NCI-H2227 (cell line): ENCODE measurements at regions not wholly inside any gene's neighbourhood (a gene's known extent, or its start where the extent isn't known, plus 50 kb on each side); places are given as distances from the start of the nearest gene placed in this dataset.

ENCODE experiments used
- DNase-seq: peaks from one replicate; lab custom pipeline; 2025; ENCODE audit not compliant: unreplicated experiment; lab: John Stamatoyannopoulos, UW

GRCh38 chr7:36002900-36003299 is 150.2 kb upstream of the EEPD1 start:
- DNase-seq = no peak

- no peak for DNase-seq
These were observed 149.7 kb upstream of the EEPD1 start for GRCh38 chr7:36003343-36003742.

DNA sequence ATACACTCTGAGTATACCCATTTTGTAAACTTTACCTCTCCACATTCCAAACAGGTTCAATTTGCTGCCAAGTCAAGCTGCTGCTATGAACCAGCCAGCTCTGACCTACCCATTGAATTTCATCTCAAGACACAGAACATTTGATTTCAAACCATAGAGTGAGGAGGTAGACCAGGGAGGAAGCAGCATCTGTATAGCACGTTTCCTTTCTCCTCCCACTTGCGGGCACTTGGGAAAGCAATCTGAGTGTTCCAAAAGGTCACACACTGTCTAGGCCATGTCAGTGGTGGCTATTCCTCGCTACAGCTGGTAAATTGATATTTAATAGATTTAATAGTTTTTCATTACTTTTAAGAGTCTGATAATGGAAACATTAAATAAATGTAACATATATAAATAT is 147.8 kb upstream of the EEPD1 start:
- no peak for DNase-seq

DNA sequence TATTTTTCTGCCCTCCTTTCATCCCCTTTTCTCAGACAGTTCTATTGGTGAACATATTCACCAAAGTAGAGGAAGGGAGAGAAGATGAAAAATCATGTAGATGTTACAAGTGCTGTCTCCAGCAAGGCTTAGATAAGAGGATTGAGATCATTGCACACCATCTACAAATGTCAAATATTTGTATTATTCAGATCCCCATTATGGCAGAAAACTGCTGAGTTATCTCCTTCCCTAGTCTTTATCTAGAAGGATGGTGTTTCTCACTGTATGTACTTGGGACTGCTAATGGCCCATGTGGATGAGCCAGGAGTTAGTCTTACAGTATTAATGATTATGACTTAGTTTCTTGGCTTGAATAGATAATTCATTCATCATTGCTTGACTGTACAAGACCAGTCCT is 147.2 kb upstream of the EEPD1 start:
- DNase-seq = no peak

- DNase-seq = no peak
These were observed 146.3 kb upstream of the EEPD1 start for GRCh38 chr7:36006636-36007229.

DNA sequence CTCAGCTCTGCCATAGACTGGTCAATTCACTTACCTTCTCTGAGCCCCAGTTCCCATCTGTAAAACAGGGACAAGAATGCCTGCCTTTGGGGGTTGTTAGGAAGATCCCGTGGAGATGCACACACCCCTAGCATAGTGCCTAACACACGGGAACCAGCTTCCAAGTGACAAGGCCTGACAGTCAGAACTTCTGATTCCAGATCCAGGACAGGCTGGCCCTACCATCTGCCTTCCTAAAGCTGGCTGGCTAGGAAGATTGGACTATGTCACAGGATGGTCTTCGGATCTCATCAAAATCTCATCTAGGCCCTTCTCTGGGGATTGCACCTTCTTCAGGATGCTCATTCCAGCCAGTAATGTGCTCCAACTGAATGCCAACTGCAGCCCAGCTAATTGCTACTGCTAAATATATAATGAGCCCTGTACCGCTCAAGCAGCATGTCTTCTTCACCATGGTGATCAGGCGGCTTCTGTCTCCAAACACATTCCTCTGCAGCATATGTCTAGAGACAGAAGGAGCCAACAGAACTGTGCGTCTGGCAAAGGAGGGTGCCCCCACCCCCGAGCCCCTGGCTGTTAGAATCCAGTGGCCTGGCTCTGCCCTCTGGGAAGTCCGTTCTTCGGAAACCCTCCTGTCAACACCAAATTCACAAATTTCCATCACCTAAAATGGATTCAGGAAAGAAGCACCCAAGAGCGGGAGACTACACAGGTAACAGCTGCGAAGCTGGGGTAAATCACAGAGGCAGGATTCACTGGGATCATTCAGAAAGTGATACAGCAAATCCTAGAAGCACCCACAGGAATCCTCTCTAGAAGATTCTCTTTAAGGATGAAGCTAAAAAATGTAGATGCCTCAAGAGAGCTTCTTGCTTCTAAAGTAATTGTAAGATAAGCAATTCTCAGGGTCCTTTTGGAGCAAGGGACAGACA is 142.1 kb upstream of the EEPD1 start:
- DNase-seq = no peak

- no peak for DNase-seq
These were observed 141.5 kb upstream of the EEPD1 start for GRCh38 chr7:36011588-36011965.

DNA sequence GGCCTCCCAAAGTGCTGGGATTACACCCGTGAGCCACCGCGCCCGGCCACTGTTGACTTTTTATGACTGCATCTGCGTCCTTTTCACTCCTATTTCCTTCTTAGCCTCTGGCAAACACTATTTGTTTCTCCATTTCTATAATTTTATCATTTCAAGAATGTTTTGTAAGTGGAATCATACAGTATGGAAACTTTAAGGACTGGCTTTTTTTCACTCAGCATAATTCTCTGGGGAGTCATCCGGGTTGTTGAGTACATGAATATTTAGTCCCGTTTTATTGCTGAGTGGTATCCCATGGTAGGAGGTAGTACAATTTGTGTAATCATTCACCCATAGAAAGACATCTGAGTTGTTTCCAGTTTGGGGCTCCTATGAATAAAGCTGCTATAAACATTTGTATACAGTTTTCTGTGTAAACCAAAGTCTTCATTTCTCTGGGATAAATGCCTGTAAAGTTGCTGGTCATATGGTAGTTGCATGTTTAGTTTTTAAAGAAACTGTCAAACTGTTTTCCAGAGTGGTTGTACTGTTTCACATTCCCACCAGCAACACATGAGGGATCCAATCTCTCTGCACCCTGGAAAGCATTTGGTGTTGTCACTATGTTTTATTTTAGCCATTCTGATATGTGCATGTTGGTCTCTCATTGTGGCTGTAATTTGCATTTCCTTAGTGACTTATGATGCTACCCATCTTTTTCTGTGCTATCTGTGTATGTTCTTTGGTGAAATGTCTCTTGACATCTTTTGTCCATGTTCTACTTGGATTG is 139.6 kb upstream of the EEPD1 start:
- no peak for DNase-seq

DNA sequence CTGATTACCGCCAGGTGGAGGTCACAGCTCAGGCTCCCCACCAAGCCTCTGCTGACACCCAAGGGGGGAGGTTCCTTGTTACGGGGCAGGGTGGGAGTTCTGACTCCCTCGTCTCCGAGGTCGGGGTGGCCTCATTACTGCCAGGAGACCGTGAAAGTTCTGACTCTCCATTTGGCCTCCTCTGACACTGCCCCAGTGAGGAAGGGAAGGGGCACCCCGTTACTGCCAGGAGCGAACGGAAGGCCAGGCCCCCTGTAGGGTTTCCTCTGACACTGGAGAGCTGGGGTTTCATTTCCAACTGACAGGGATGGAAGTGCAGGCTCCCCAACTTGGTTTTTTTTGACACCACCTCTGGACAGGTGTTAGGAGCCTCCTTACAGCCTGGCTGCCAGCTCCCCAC is 138.1 kb upstream of the EEPD1 start:
- no peak for DNase-seq

- no peak for DNase-seq
These were observed 137.3 kb upstream of the EEPD1 start for GRCh38 chr7:36015733-36016132.

DNA sequence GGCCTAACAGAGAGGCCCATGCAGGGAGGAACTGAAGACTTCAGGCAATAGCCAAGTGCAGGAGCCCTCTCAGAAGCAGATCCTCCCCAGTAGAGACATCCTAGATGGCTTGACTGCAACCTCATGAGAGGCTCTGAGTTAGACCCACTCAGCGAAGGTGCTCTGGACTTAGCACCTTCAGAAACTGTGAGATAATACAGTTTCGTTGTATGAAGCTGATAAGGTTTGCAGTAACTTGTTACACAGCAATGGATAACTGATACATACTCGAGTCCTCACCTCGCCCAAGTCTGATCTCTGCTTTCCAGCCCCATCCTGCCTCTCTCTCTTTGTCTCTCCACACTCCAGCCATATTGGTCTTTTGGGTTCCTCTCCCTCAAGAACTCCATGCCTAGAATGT is 136.4 kb upstream of the EEPD1 start:
- no peak for DNase-seq

DNA sequence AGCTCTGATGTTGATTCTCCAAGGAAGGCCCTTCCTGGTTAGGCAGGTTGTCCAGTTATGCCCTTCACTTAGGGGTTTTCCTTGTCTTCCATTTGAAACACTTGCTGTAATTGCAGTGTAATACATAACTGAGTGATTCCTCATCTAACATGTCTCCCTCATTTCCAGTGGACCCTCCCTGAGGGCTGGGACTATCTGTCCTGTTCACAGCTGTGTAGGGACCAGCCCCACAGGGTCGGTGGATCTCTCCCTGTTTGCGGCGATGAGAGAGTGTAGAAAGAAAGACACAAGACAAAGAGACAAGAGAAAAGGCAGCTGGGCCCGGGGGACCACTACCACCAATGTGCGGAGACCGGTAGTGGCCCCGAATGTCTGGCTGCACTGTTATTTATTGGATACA is 135.9 kb upstream of the EEPD1 start:
- no peak for DNase-seq

GRCh38 chr7:36018816-36019484 is 134.1 kb upstream of the EEPD1 start:
- DNase-seq = no peak

DNA sequence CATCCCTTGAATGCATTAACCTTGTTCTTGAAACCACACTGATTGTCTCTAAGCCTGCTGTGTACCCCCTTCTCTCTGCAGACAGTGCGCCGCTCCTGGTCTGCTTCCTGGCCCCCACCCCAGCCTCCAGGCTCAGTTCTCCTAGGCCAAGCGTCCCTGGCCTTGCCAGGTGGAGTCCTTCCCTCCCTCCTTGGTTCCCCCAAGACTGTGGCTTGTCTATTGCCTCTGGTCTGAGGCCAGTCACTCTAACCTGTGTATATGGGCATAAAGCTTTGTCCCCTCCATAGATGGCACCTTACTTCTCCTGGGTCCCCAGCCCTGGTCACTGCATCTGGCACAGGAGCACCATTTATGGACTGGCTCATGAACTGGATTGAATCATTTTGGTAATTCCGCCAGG is 133.5 kb upstream of the EEPD1 start:
- no peak for DNase-seq

- DNase-seq = no peak
These were observed 133.1 kb upstream of the EEPD1 start for GRCh38 chr7:36019980-36020379.

- no peak for DNase-seq
These were observed 131.7 kb upstream of the EEPD1 start for GRCh38 chr7:36021367-36021766.

GRCh38 chr7:36021917-36022550 is 131.0 kb upstream of the EEPD1 start:
- no peak for DNase-seq

GRCh38 chr7:36023033-36023560 is 130.0 kb upstream of the EEPD1 start:
- no peak for DNase-seq

DNA sequence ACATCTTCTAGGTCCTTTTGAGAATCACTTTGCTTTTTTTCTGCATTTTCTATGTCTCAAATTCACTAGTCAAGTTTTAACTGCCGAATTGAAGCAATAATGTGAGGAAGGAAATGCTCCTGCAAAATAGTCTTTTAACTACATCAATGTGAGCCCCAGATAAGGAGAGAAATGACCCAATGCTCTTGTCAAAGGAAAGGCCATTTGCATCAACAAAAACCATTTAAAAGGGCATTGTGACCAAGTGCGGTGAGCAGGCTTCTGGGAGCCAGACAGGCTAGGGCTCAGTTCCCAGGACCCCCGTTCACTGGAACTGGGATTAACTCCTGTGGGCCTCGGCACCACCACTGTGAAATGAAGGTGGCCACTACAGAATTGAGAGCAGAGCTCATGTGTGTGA is 127.9 kb upstream of the EEPD1 start:
- no peak for DNase-seq

DNA sequence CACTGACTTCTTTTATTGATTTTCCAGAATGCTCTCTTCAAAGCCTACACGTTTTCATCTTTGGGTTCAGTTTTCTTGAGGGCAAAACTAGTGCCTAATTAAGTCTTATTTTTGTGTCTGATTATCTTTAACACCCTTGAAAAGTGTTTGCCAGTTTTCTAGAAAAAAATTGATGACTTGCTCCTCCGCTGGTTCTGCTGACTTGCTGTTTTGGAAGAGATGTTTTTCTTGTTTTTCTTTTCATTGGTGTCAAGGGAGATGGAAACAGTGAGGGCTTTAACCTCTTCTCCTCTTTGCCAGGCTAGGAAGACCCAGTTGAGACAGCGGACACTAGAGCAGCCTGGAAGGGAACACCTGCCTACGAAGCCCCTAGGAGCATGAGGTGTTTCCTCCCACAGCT is 123.7 kb upstream of the EEPD1 start:
- DNase-seq = no peak
